GM21381 (cell line): ENCODE measurements at regions not wholly inside any gene's neighbourhood (a gene's known extent, or its start where the extent isn't known, plus 50 kb on each side); places are given as distances from the start of the nearest gene placed in this dataset.

Experiments
- ATAC-seq: cut with Tn5 transposase; IDR thresholded peaks from one replicate; pipeline ENCODE4 v1.9.1; 2021; ENCODE audit warnings: mild to moderate bottlenecking, moderate library complexity; ENCODE audit not compliant: unreplicated experiment

DNA sequence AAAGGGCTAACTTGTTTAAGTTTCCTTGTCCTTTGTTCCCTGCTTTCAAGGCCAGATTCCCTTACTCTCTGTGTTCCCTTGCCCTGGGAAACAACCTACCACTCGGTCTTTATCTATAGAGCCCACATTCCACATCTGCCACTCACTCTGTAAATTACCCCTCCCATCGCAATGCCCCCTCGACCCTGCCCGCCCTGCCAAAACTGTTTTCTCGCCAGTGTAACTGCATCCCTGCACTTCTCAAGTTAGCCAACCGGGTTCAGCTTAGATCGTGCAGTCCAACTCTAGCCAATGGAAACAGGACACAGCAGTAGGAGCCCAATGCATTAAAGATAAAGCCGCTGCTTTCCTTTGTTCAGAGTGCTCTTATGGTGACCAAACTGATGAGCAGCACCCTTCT, 263.6 kb downstream of the TBL1XR1 start:
- ATAC-seq: no peak

DNA sequence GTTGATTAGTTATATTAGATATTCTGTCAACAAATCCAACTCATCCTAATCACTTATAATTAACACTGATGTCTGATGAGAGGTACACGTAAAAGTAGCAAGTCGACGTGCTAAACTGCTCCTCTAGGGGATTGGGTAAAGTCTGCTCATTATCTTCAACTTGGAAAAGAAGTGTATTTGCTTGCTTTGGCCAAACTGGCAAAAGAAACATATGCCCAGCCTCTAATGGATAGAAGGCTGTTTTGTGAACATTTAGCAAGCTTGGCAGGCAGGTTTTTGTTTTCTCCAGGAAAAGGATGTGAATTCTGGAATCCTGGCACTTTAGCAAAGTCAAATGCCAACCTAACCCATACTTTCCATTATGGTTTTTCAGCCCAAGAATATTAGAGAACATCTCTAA, 264.8 kb downstream of the TBL1XR1 start:
- no peak for ATAC-seq

DNA sequence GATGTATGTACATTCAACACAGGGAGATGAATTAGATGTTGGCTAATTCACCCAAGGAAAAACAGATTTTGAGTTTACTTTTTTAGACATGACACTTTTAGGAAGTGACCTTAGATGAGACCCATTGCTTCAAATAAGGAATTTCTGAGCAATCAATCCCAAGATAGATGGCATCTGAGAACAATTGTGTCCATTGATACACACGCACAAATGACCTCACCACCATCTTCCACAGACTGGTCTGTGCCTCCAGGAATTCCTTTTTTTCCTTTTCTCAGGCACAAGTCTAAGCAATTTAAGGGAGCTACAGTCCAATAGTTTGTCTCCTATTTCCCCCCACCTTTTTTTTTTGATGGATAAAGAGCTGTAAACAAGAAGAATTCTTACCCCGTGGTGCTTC, 265.3 kb downstream of the TBL1XR1 start:
- no peak for ATAC-seq

DNA sequence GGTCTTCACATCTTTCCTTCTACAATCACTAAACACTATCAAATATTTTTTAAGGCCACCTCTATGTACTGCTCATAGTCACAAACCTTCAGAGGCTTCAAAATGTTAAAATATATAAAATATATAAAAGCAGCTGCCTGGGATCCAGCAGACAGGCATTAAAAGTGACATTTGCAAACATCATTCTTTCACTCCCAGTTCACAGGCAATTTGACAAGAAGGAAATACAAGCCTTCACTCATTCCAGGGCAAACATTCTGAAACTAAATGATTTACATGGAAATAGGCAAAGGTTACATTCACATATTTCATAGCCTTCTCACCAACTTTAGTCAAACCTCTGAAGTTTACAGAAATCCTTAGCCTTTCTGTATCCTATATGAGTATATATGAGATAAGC, 266.3 kb downstream of the TBL1XR1 start:
- ATAC-seq: no peak

DNA sequence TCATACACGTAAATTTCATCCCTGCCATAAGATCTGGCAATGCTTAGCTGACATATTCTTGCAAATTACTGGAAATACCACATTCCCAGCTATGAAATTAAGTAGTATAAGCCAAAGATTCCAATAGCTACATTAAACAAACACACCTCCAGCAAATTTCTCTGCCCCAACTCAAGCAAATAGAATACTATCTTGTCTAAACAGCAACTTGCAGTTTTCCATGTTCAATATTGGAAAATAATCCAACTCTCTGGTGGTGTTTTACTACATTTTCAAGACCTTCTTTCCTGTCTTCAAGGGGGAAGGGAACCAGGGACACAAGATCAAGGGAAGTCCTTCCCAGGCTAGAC, 268.7 kb downstream of the TBL1XR1 start:
- no peak for ATAC-seq

DNA sequence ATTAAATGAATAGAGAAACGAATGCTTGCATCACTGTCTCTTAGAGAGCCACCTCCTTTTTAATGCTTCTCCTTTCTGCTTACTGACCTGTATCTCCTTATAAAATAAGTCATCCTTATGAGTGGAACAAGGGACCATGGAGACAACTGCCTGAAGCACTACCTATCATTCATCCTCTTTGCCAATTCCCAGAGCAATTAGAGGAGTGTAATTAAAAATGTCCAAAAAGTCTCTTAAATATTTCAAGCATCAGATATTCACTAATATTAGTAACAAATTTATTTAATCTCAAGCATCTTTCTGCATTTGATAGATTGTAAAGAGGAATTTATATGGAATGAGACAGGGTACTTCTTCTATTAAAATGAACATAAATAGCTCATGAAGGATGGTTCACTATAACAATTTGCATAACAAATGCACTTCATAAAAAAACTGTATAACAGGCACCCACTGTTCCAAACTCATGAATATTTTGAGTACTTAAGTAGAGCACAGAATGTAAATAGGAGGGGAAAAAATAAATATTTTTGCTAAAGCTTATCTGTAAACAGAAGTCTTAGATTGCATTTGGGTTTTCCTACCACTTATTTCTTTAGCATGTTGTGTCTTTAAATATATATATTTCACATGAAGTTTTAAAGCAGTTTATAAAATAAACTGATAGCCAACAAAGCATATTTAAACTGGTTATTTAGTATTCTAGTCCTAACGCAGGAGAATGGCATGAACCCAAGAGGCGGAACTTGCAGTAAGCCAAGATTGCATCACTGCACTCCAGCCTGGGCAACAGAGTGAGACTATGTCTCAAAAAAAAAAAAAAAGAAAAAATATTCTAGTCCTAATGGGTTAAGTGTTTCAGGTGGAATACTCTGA, 269.3 kb downstream of the TBL1XR1 start:
- ATAC-seq: no peak

DNA sequence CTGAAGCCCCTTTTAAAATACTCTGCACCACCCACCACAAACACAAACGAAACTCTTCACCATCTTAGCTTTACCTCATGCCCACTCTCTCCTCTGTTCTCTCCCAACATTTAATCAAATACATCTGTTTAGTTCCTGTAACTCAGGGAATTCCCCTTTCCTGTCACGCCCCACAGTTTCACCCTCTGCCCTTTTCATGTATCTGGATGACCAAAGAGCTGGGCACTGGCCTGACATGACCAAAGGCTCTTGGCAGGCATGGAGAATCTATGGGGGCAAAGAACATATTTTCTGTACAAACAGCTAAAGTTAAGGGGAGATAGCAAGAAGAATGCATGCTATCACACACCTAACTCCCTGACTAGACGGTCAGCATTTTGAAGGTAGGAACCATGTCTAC, 270.0 kb downstream of the TBL1XR1 start:
- no peak for ATAC-seq

DNA sequence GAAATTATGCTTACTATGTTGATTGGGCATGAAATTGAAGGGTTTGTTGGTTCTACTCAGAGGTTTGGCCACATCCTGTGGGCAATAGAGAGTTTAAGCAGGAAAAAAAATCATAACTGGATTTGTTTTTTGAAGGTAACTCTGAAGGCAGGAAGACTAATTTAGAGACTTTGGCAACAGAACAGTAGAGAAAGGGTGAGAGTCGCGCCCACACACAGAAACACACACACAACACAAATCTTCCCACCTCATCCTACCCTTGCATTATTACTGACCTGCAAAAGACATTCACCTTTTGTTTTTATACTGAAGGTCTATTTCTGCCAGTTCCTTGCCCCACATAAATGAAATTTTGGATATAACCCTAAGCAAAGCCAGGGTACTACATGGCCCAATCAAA, 270.6 kb downstream of the TBL1XR1 start:
- ATAC-seq: no peak

DNA sequence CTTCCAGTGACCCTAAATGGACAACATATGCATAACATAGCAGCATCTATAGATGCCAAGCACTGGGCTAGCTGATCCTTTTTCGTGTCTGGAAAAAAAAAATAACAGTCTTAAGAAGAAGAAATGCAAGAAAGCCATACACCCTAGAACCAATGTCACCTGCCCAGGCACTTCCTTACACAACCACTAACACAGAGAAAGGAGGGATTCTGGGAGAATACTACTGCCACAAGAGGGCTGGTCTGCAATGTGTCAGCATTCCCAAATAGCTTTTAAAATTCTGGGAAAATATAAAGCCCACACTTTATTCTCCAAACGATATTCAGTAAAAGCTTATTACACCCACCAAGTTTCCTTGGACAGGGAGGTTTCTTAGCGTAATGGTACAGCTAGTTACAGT, 271.2 kb downstream of the TBL1XR1 start:
- ATAC-seq: no peak

DNA sequence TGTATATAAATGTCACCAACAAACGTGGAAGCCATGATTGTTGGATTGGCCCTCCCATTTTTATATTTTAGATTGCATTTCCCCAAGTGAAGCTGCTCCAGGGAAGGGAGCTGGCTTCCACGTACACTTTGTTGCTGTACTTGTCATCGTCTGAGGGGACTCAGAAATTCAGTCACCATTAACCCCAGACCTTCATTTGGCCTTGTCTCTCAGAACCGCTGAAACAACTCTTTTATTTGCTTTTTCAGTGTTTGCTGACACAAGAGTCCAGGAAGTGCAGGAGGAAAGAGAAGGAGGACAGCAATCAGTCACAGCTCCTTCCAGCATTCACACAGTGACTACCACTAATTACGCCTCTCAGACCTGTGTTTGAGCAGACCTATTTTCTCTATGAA, 276.5 kb downstream of the TBL1XR1 start:
- ATAC-seq: no peak

DNA sequence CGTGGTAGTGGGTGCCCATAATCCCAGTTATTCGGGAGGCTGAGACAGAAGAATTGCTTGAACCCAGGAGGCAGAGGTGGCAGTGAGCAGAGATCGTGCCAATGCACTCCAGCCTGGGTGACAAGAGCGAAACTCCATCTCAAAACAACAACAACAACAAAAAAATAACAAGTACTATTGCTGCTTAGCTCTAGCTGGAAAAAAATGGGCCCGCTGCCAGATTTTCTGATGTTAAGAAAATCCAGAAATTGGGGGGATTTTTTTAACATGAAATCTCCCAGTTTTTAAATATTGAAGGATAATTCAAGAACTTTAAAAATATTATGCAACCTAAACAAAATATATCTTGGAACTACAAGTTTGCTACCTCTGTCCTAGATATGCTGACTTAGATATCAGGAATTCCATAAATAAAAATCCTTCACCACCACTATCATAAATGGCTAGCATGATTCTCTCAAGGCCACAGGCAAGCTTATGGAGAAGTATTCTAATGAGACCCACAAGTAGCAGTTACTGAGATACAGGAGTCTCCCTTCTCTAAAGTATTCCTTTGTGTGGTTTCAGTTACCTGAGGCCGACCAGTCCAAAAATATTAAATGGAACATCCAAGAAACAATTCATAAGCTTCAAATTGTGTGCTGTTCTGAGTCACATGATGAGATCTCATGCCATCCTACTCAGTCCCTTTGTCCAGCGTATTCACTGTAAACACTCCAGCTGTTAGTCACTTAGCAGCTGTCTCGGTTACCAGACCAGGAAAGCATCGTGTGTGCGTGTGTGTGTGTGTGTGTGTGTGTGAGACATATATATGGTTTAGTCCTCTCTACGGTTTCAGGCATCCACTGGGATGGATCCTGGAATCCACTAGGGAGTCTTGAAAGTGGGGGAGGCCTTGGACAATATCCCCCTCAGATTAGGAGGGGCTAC, 277.2 kb downstream of the TBL1XR1 start:
- no peak for ATAC-seq

DNA sequence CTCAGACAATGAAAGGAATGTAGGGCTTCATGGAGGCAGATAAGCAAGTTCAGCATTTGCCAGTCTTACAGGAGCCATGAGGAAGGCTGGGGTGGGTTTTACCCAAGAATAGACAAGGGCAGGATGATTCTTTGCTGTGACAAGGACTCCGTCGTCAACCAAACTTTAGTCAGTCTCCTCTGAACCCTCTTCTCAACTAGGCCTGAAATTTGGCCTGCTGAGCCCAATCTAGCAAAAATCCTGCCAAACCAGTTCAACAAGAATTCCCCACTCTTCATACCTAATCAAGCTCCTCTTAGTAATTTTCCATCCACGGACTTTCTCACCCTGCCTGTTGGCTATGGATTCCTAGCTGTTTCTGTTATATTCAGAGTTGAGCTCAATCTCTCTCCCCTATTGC, 280.5 kb downstream of the TBL1XR1 start:
- no peak for ATAC-seq

DNA sequence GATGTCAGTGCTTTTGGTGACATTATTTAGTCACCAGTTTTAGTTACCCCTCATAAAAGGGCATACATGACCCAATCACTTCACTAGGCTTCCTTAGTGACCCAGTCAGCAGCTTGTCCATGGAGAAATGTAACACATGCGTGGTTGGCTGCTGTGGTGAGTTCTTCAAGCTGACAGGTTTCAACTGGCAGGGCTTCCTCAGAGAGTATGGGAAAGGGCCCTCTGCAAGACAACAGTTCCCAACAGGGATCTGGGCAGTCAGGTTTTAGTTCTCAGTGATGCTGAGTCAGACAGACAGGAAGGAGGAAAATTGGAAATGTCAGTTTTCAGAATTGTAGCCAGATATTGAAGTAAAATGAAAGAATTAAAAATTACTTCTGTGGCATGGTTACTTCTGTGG, 282.5 kb downstream of the TBL1XR1 start:
- no peak for ATAC-seq

DNA sequence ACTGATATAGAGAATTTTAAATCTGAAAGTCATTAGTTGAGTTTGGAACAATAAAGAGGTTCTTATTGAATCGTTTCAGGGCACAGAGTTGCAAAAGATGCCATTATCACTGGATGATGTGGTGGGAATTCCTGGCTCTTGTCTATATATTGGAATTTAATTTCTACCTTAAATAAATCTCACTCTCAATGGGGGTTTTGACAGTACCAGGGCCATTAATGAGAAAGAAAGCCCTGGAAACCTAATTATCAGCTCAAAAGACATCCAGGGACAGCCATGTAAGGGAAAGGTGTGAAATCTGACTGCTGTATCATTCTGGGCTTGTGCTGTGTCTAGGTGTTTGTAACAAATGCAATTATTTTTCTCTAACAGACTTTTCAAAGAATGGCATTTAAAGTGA, 285.7 kb downstream of the TBL1XR1 start:
- no peak for ATAC-seq

DNA sequence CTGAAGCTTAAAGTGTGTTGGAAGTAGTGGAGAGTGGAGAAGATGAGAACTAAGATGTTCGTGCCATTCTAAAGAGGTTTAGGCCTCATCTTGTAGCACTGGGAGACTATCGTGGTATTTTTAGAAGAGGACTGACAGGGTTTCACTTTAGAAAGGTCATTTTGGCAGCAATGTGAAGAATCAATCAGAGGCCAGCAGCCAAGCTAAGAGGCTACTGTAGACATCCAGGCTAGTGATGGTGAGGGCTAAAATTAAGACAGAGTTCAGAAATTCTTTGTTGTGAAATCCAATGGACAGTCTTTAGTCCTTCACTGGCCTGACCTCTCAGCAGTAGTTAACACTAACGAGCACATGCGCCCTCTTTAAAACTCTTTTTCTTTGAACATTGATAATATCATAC, 288.2 kb downstream of the TBL1XR1 start:
- ATAC-seq: no peak

DNA sequence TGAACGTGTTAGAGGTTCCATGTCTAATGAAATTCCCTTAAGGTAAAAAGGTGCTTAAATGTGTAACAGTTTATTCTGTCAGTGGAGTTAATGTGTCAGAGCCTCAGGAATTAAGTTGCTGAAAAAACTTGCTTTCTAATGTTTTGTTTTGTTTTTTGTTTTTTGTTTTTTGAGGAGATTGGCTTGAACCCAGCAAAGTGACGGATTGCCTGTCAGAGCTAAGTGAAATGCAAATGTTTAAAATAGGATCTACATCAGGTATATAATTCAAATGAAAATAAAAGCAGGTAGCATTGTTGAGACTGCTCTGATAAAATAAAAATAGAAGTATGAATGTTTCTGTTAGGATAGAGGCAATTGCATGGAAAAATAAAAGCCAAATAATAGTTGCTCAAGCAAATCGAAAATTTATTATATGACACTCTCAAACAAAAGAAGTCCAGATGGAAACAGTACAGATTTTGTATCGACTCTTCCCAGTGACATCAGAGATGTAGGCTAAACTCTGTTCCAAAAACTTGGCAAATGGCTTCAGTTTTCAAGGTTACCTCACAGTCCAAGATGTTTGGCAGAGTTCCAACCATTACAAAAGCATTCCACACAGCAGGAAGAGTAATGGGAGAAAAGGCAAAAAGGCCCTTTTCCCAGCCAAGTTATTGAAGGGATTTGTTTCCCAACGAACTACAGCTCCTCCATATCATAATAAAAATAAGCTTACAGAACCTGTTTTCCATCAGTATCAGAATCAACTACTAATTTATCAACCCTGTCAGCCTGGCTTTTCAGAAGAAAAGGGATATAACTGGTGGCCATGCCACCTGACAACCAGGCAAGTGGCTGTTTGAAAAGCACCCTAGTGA, 291.0 kb downstream of the TBL1XR1 start:
- ATAC-seq: no peak

DNA sequence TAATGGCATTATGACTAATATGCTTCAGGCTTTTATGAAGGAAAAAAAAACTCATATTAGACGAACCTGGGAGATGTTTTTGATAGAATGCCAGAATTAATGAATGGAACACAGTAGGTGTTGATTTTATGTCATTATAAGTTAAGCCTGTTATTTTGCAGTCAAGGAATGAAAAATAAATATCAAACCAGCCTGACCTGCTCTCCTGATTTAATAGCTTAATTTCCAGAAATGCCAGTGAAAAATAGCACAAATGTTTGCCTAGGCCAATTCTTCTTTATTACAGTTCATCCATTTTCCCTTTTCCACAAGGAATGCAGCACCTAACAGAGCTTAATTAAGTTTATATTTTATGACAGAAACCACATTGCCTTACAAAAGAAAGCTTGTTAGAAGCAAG, 292.0 kb downstream of the TBL1XR1 start:
- ATAC-seq: no peak

DNA sequence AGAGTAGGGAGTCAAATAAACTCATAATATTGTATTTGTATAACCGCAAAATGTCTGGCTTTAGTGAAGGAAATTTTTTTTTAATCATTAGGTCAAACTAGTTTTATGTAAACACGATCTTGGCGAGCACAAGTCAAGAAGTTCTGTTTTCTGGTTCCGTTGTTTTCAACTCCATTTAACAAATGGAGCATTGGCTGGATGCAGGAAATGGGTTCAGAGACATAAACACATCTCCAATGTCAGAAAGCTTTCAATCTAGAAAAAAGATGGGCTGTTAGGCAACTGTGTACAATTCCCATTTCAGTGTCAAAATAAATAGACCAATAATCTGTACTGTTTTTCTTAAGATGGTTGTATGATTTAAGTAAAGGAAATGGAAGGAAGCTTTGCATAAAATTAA, 292.8 kb downstream of the TBL1XR1 start:
- ATAC-seq: no peak

DNA sequence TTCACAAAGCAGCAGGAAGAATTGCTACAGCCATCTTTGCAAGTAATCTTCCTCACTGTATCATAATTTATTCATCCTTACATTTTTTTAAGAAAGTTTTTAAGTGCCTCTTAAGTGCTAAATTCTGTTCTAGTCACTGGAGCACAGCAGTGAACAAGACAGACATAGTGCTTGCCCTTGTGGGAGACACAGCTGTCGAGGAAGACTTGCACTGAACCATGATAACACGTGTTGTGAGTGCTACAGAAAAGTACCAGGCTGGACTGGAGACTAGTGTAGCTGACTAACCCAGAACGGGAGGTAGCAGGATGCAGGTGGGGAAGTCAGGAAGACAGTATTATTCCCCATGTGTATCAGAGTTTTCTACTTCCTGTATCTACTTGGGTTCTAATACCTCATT, 300.6 kb downstream of the TBL1XR1 start:
- ATAC-seq: no peak

DNA sequence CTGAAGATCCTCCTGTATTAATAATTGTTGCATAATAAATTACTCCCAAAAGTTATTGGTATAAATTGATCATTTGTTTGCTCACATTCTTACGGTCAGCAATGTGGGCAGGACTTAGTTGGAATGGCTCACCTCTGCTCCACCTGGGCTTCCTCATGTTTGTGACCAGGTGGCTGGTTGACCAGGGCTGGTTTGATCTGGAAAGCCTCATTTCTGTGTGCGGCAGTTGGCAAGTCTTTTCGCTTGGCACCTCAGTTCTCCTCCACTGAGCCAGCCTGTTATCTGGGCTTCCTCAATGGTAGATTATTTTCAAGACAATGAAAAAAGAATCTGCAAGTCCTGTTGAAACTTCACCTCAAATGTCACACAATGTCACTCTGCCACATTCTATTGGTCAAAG, 301.1 kb downstream of the TBL1XR1 start:
- no peak for ATAC-seq

DNA sequence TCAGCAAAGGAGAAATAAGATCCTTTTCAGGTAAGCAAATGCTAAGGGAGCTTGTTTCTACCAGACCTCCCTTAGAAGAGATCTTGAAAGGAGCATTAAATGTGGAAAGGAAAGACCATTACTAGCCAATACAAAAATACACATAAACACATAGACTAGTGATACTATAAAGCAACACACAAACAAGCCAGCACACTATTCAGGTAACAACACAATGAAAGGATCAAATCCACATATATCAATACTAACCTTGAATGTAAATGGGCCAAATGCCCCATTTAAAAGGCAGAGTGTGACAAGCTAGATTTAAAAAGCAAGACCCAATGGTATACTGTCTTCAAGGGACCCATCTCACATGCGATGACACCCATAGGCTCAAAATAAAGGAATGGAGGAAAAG, 317.6 kb downstream of the TBL1XR1 start:
- ATAC-seq: no peak
